Erythroblast (primary cell): ENCODE measurements at regions not wholly inside any gene's neighbourhood (a gene's known extent, or its start where the extent isn't known, plus 50 kb on each side); places are given as distances from the start of the nearest gene placed in this dataset.

Experiments
- GATA1 ChIP-seq: IDR thresholded peaks from 2 replicates; pipeline ENCODE4 v1.6.1; 2011; ENCODE audit warnings: low read depth, mild to moderate bottlenecking, control low read depth, low read length, moderate library complexity
- POLR2A ChIP-seq: IDR thresholded peaks from 2 replicates; pipeline ENCODE4 v1.6.1; 2011; ENCODE audit warnings: mild to moderate bottlenecking, low read length

DNA sequence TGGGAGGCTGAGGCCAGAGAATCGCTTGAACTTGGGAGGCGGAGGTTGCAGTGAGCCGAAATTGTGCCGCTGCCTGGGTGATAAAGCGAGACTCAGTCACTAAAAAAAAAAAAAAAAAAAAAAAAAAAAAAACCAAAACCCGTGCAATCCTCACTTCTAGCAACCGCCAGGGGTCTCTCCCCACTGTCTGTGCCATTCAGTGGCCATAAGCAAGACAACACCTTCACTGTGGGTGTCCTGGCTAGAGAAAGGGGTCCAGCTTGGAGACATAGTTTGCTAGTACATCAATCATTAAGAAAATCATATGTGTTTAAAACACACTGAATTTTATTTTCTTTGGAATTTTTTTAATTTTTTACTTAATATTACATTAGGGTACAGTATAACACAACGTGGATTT lies 68.2 kb downstream of the RASL11A start:
- TF ChIP-seq POLR2A (no peak), GATA1 (no peak)
